ENCODE measurements at regions not wholly inside any gene's neighbourhood (a gene's known extent, or its start where the extent isn't known, plus 50 kb on each side); places are given as distances from the start of the nearest gene placed in this dataset.

DNA sequence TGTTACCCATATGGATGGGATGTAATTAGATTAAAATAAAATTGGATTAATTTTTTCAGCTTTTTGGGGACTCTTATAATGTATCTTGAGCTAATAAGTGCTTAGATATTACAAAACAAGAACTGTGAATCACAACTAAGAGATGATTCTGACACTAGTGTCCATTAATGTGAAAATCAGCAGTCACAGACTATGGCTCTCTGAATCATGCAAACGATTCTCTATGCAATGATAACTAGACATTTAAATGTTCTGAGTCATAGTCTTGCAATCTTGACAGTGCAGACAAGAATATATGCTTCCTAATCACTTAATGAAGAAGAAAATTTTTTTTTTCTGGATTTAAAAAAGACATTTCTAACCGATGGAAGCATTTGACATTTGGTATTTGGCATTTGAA is 82.2 kb upstream of the OPRM1 start:
- Histone ChIP-seq H4K8ac (ENCODE audit: extremely low read depth, insufficient read depth, low read length) (no peak overlapping the region), H3K18ac (ENCODE audit: extremely low read depth, low read length) (no peak overlapping the region), H3K79me1 (ENCODE audit: low read depth, low read length) (no peaks in the 10 kb centered on the region), H3K23ac (ENCODE audit: insufficient read length) (no peak overlapping the region), H3K9ac (replicated peaks in 1 of 4; ENCODE audit: extremely low read depth in 1 of 4, low read depth in 3 of 4, low read length in 3 of 4) (no peak overlapping the region), H2BK12ac (ENCODE audit: low read depth, low read length) (no peak overlapping the region), H2AK5ac (ENCODE audit: low read depth, low read length) (no peak overlapping the region), H3K4me2 (ENCODE audit: insufficient read depth in 1 of 2, low read depth in 2 of 2, low read length in 2 of 2) (no peak overlapping the region), H3K27me3 (replicated peaks in 1 of 4; ENCODE audit: control insufficient read depth in 3 of 4, extremely low read depth in 1 of 4, insufficient read depth in 3 of 4, low read length in 3 of 4) (no peaks in the 10 kb centered on the region), H3K79me2 (ENCODE audit: control insufficient read depth in 1 of 2, insufficient read depth in 2 of 2, low read length in 2 of 2) (no peaks in the 10 kb centered on the region), H3K36me3 (ENCODE audit: control insufficient read depth in 2 of 4, insufficient read depth in 4 of 4, low read length in 3 of 4) (peaks cover 0 to 6% (median 0%) of the 10 kb centered on the region in 4 experiments; a peak in 1 of 8 replicates), H3K9me3 (ENCODE audit: insufficient read depth in 2 of 2, low read depth in 1 of 2, low read length in 1 of 2) (peaks cover 7% of the 10 kb centered on the region in 2 experiments), H2BK5ac (ENCODE audit: low read depth, low read length) (no peak overlapping the region), H3K14ac (ENCODE audit: insufficient read length) (no peak overlapping the region), H3K4me1 (replicated peaks in 1 of 4; ENCODE audit: control insufficient read depth in 3 of 4, insufficient read depth in 4 of 4, low read length in 3 of 4) (peaks cover 0 to 3% (median 2%) of the 10 kb centered on the region in 4 experiments; a peak in 2 of 7 replicates), H4K20me1 (replicated peaks in 1 of 2; ENCODE audit: control insufficient read depth in 1 of 2, insufficient read depth in 2 of 2, low read length in 2 of 2) (no peaks in the 10 kb centered on the region), H4K5ac (ENCODE audit: insufficient read length, low read depth, low read length) (no peak overlapping the region), H3K4me3 (ENCODE audit: extremely low read depth in 1 of 4, insufficient read depth in 2 of 4, low read depth in 3 of 4, low read length in 4 of 4) (no peak overlapping the region), H4K91ac (replicated peaks; ENCODE audit: insufficient read length, low read length) (no peak overlapping the region), H3K27ac (ENCODE audit: low read depth, low read length) (no peak overlapping the region), H2BK15ac (ENCODE audit: low read length) (no peak overlapping the region), H3K56ac (replicated peaks; ENCODE audit: insufficient read length, low read depth, low read length) (no peak overlapping the region), H2AFZ (ENCODE audit: low read length) (no peak overlapping the region), H2BK20ac (ENCODE audit: low read length) (no peak overlapping the region), H3K23me2 (ENCODE audit: low read depth, low read length) (no peaks in the 10 kb centered on the region), H3K4ac (replicated peaks; ENCODE audit: insufficient read length, low read depth, low read length) (no peak overlapping the region), H2BK120ac (replicated peaks; ENCODE audit: low read depth, low read length) (no peak overlapping the region)
- no peak for TF ChIP-seq MAX (IDR thresholded peaks at IDR 0.05)
- DNase-seq (ENCODE audit: low read depth in 1 of 2, low spot score in 2 of 2) = no peak
- ChIA-PET POLR2A (ENCODE audit: partially characterized antibody) (no interaction called here), CTCF (ENCODE audit: partially characterized antibody) (interaction anchor here (0.9 kb wide), 1 partner anchor 10 kb away, joined by 3 read pairs; no protein-coding TSS in a partner anchor)
- 98% methylated on average over 2 of the region's 2 CpGs; no CpG with 5 or more reads in 1 of the 2 experiments for WGBS, 2 experiments (ENCODE audit: extremely low coverage in 1 of 2, insufficient coverage in 1 of 2, insufficient read length in 1 of 2, insufficient replicate concordance in 2 of 2, low coverage in 1 of 2, low lambda C conversion rate in 2 of 2, missing lambda C conversion rate in 1 of 2)
- no peak for FAIRE-seq
